Fibroblast of lung (primary cell): ENCODE measurements at regions not wholly inside any gene's neighbourhood (a gene's known extent, or its start where the extent isn't known, plus 50 kb on each side); places are given as distances from the start of the nearest gene placed in this dataset.
"Not testable (repeated sequence)": the region's sequence is repeated elsewhere in the genome, so short reads cannot be mapped to it uniquely, and the experiment has no call there.

Source experiments
- DNase-seq, 2 donors: peaks; one replicate each; pipeline versions ENCODE4 v3.0.0 to v3.0.0-alpha.2; 2010; ENCODE audit warnings: low read depth in 2 of 2
- H2AFZ ChIP-seq: 2 replicates; pipeline ENCODE4 v1.5.1; 2012; ENCODE audit warnings: low read length, control low read depth, inconsistent platforms
- H3K27ac ChIP-seq: 2 replicates; pipeline ENCODE4 v1.5.1; 2011; ENCODE audit warnings: low read length, control low read depth; ENCODE audit not compliant: insufficient read depth
- H3K27me3 ChIP-seq: 2 replicates; pipeline ENCODE4 v1.5.1; 2011; ENCODE audit warnings: mild to moderate bottlenecking, low read length; ENCODE audit not compliant: control insufficient read depth, insufficient read depth
- H3K36me3 ChIP-seq: 2 replicates; pipeline ENCODE4 v1.5.1; 2011; ENCODE audit warnings: low read length; ENCODE audit not compliant: control insufficient read depth, insufficient read depth
- H3K4me1 ChIP-seq: 2 replicates; pipeline ENCODE4 v1.5.1; 2011; ENCODE audit warnings: low read length; ENCODE audit not compliant: control insufficient read depth, insufficient read depth; ENCODE audit errors: extremely low read depth
- H3K4me2 ChIP-seq: 2 replicates; pipeline ENCODE4 v1.5.1; 2011; ENCODE audit warnings: low read length, control low read depth; ENCODE audit not compliant: insufficient read depth; ENCODE audit errors: extremely low read depth
- H3K4me3 ChIP-seq, 4 experiments: fragments of 200-600 bp in 1 of 4; sonication (generic) in 1 of 4; replicated peaks in 1 of 4; 2 replicates each; pipeline ENCODE4 v1.5.1; 2011 to 2016; ENCODE audit warnings: low read length in 4 of 4, low read depth in 3 of 4, mild to moderate bottlenecking in 3 of 4, control low read depth in 2 of 4, inconsistent platforms in 1 of 4, mixed read lengths in 1 of 4; ENCODE audit not compliant: insufficient read depth in 1 of 4; ENCODE audit errors: control extremely low read depth in 1 of 4
- H3K79me2 ChIP-seq: 2 replicates; pipeline ENCODE4 v1.5.1; 2012; ENCODE audit warnings: mild to moderate bottlenecking, low read length, inconsistent platforms; ENCODE audit not compliant: control insufficient read depth, insufficient read depth
- H3K9ac ChIP-seq: 2 replicates; pipeline ENCODE4 v1.5.1; 2011; ENCODE audit warnings: mild to moderate bottlenecking, low read length, control low read depth; ENCODE audit not compliant: insufficient read depth
- H3K9me3 ChIP-seq: 2 replicates; pipeline ENCODE4 v1.5.1; 2012; ENCODE audit warnings: low read depth, low read length; ENCODE audit not compliant: control insufficient read depth, insufficient read depth
- H4K20me1 ChIP-seq: 2 replicates; pipeline ENCODE4 v1.5.1; 2011; ENCODE audit warnings: low read length; ENCODE audit not compliant: control insufficient read depth, insufficient read depth; ENCODE audit errors: extremely low read depth
- EZH2 ChIP-seq: IDR thresholded peaks from 2 replicates; pipeline ENCODE4 v1.5.1; 2012; ENCODE audit warnings: low read length, control low read depth, mild to moderate bottlenecking; ENCODE audit errors: missing control alignments
- TF ChIP-seq, protein P1 (sequence below), 2 donors: IDR thresholded peaks in 1 of 2; conservative IDR thresholded peaks in 1 of 2; 1 replicate in 1 of 2; 2 replicates in 1 of 2; pipeline ENCODE4 v1.5.1; 2011 to 2012; ENCODE audit warnings: low read length in 2 of 2, control low read depth in 1 of 2, inconsistent platforms in 1 of 2, low read depth in 1 of 2, mild to moderate bottlenecking in 1 of 2

DNA sequence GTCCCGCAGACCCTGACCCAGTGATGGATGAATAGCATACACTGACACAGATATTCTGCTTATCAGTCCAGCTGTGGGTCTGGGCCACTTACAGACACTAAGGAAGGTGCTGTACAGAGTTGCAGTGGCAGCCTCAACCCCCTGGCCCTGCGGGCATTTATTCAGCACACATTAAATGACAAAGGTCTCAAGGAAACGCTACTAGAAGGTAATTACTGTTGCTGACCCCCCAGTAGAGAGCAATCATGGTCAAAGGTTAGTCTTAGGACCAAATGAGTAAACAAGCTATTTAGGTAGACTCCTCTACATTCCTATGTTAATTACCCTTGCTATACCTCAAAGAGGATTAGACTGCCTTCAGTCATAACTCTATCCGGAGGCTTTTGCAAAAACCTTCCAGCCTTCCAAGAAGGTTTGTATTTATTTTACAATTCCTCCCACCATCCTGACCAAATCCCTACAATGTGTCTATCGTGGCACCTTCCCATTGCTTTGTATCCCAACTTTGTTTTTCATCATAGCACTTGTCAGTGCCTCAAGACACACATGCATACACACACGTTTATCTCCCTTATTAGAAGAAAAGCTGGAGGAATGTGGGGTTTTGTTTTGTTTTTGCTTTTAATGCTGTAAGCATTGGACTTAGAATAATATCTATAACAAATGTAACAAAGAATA, 227.9 kb downstream of the PYDC2 start:
- DNase-seq = no peak
- Histone ChIP-seq H3K4me1 (no peaks in the 10 kb centered on the region), H3K36me3 (no peaks in the 10 kb centered on the region), H3K27me3 (no peaks in the 10 kb centered on the region), H3K9me3 (no peaks in the 10 kb centered on the region), H3K79me2 (no peaks in the 10 kb centered on the region), H3K4me3 (no peak overlapping the region), H3K4me2 (no peak overlapping the region), H2AFZ (no peak overlapping the region), H3K27ac (no peak overlapping the region), H4K20me1 (no peaks in the 10 kb centered on the region), H3K9ac (no peak overlapping the region)
- no peak for TF ChIP-seq EZH2
- TF ChIP-seq, protein P1, sequence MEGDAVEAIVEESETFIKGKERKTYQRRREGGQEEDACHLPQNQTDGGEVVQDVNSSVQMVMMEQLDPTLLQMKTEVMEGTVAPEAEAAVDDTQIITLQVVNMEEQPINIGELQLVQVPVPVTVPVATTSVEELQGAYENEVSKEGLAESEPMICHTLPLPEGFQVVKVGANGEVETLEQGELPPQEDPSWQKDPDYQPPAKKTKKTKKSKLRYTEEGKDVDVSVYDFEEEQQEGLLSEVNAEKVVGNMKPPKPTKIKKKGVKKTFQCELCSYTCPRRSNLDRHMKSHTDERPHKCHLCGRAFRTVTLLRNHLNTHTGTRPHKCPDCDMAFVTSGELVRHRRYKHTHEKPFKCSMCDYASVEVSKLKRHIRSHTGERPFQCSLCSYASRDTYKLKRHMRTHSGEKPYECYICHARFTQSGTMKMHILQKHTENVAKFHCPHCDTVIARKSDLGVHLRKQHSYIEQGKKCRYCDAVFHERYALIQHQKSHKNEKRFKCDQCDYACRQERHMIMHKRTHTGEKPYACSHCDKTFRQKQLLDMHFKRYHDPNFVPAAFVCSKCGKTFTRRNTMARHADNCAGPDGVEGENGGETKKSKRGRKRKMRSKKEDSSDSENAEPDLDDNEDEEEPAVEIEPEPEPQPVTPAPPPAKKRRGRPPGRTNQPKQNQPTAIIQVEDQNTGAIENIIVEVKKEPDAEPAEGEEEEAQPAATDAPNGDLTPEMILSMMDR (conservative IDR thresholded peaks at IDR 0.05 in 1 of 2, IDR thresholded peaks at IDR 0.05 in 1 of 2; ENCODE audit: low read depth in 1 of 2, low read length in 2 of 2) = no peak

DNA sequence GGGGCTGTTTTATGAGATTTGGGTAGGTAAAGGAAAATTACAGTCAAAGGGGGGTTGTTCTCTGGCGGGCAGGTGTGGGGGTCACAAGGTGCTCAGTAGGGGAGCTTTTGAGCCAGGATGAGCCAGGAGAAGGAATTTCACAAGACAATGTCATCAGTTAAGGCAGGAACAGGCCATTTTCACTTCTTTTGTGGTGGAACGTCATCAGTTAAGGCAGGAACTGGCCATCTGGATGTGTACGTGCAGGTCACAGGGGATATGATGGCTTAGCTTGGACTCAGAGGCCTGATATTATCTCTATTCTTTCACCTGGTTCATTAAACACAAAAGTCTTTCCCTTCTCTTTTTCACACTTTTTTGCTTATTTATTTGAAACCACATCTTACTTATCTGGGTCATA, 230.2 kb downstream of the PYDC2 start:
- not testable (repeated sequence) for H3K4me2 ChIP-seq, H3K36me3 ChIP-seq

DNA sequence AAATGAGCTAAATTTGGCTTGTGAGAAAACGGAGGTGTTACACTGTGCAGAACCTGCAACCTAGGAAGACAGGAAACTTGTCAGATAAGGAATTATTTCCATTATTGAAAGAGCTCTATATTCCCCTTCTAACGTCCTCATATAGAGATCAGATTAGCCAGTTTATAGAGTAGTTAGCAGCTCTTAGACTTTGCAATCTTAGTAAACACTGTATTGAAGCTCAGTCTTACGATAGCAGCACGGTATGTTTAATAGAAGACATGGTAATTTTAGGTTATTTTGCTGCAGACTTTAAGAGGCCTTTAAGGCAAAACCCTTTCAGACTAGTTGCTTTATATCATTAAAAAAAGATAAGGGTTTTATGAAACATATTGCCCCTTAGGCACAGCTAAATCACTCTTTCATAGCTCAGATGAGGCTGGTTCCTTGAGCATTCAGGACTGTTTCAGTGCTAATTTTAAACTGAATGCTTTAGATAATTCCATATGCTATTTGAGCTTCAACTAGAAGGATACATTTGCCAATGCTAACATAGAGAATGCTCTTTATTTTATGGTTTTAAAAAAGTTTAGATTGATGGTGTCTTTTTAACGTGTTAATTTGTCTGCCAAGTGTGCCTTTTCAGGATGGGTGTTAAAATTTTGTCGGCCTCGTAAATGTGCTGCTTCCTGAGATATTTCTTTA, 234.3 kb downstream of the PYDC2 start:
- no peak for TF ChIP-seq EZH2
- TF ChIP-seq, protein P1 (conservative IDR thresholded peaks at IDR 0.05 in 1 of 2, IDR thresholded peaks at IDR 0.05 in 1 of 2; ENCODE audit: low read depth in 1 of 2, low read length in 2 of 2) = no peak
- H3K27ac ChIP-seq = no peak overlapping the region
- no peak for DNase-seq
- no peaks in the 10 kb centered on the region for H3K4me1 ChIP-seq
- H3K9ac ChIP-seq = no peak overlapping the region
- no peak overlapping the region for H2AFZ ChIP-seq
- no peak overlapping the region for H3K4me2 ChIP-seq
- no peaks in the 10 kb centered on the region for H3K36me3 ChIP-seq
- no peaks in the 10 kb centered on the region for H4K20me1 ChIP-seq
- no peaks in the 10 kb centered on the region for H3K79me2 ChIP-seq
- no peaks in the 10 kb centered on the region for H3K9me3 ChIP-seq
- no peaks in the 10 kb centered on the region for H3K27me3 ChIP-seq
- H3K4me3 ChIP-seq = no peak overlapping the region

More for the DNA sequence above, 230.2 kb downstream of the PYDC2 start:
- not testable (repeated sequence) for H3K4me1 ChIP-seq, H3K27ac ChIP-seq, H2AFZ ChIP-seq, H3K27me3 ChIP-seq, DNase-seq, H3K79me2 ChIP-seq, H3K4me3 ChIP-seq, H4K20me1 ChIP-seq, H3K9ac ChIP-seq, H3K9me3 ChIP-seq
